ENCODE measurements at regions not wholly inside any gene's neighbourhood (a gene's known extent, or its start where the extent isn't known, plus 50 kb on each side); places are given as distances from the start of the nearest gene placed in this dataset.
"Not testable (repeated sequence)": the region's sequence is repeated elsewhere in the genome, so short reads cannot be mapped to it uniquely, and the experiment has no call there.

DNA sequence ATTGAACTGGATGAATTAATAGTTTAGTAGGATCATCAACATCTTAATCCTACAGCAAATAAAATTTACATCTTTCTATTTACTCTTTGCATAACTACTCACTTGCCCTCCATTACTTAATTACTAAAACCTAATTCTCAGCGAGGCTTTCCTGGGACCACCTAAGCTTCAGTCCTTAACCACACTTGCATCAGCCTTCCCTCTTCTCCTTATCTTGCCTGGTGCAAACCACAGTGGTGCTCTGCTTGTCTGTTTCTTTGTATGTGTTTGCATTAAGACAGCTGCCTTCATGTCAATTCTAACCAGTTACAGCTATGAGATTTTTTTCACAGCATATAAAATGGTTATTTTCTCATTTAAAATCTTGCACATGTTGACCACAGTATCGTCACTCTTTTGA is 72.6 kb upstream of the ZNF92 start:
- H3K36me3 ChIP-seq (ENCODE audit: insufficient read depth, low read length, poor library complexity, severe bottlenecking): no peaks in the 10 kb centered on the region
- intact Hi-C loops (cut with micrococcal nuclease; ENCODE audit: unreplicated experiment): no loop called here
- no TSS peak for BruUV-seq (replicated peaks)
- H3K27me3 ChIP-seq (replicated peaks; ENCODE audit: insufficient read depth, low read depth, low read length, poor library complexity): no peaks in the 10 kb centered on the region
- no peak for DNase-seq (ENCODE audit: low spot score)
- H3K4me1 ChIP-seq (ENCODE audit: insufficient read depth, low read length, poor library complexity, severe bottlenecking): no peaks in the 10 kb centered on the region
- CTCF ChIA-PET: no interaction called here
- TF ChIP-seq EZH2 (IDR thresholded peaks at IDR 0.05; ENCODE audit: borderline replicate concordance, low read depth, low read length, poor library complexity, severe bottlenecking): no peak
- TF ChIP-seq, protein P1, sequence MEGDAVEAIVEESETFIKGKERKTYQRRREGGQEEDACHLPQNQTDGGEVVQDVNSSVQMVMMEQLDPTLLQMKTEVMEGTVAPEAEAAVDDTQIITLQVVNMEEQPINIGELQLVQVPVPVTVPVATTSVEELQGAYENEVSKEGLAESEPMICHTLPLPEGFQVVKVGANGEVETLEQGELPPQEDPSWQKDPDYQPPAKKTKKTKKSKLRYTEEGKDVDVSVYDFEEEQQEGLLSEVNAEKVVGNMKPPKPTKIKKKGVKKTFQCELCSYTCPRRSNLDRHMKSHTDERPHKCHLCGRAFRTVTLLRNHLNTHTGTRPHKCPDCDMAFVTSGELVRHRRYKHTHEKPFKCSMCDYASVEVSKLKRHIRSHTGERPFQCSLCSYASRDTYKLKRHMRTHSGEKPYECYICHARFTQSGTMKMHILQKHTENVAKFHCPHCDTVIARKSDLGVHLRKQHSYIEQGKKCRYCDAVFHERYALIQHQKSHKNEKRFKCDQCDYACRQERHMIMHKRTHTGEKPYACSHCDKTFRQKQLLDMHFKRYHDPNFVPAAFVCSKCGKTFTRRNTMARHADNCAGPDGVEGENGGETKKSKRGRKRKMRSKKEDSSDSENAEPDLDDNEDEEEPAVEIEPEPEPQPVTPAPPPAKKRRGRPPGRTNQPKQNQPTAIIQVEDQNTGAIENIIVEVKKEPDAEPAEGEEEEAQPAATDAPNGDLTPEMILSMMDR (conservative IDR thresholded peaks at IDR 0.05; ENCODE audit: low read depth, low read length): no peak
- POLR2A ChIA-PET (ENCODE audit: low non-redundant PET): no interaction called here
- no peak overlapping the region for H3K4me3 ChIP-seq (ENCODE audit: low read depth, low read length, poor library complexity, severe bottlenecking)
- no peaks in the 10 kb centered on the region for H3K9me3 ChIP-seq (ENCODE audit: low read depth, low read length, poor library complexity, severe bottlenecking)
- H3K27ac ChIP-seq (ENCODE audit: low read depth, low read length, poor library complexity, severe bottlenecking): no peak overlapping the region

DNA sequence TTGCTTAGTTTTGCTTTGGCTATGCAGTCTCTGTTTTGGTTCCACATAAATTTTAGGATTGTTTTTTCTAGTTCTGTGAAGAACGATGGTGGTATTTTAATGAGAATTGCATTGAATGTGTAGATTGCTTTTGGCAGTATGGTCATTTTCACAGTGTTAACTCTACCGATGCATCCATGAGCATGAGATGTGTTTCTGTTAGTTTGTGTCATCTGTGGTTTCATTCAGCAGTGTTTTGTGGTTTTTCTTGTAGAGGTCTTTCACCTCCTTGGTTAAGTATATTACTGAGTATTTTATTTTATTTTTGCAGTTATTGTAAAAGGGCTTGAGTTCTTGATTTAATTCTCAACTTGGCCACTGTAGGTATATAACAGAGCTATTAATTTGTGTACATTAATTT is 78.2 kb upstream of the ZNF92 start:
- DNase-seq (ENCODE audit: low spot score): no peak
- intact Hi-C loops (cut with micrococcal nuclease; ENCODE audit: unreplicated experiment): no loop called here
- no TSS peak for BruUV-seq (replicated peaks)
- Histone ChIP-seq H3K36me3 (ENCODE audit: insufficient read depth, low read length, poor library complexity, severe bottlenecking) (no peaks in the 10 kb centered on the region), H3K27ac (ENCODE audit: low read depth, low read length, poor library complexity, severe bottlenecking) (no peak overlapping the region), H3K9me3 (ENCODE audit: low read depth, low read length, poor library complexity, severe bottlenecking) (no peaks in the 10 kb centered on the region), H3K4me3 (ENCODE audit: low read depth, low read length, poor library complexity, severe bottlenecking) (no peak overlapping the region), H3K4me1 (ENCODE audit: insufficient read depth, low read length, poor library complexity, severe bottlenecking) (no peaks in the 10 kb centered on the region), H3K27me3 (replicated peaks; ENCODE audit: insufficient read depth, low read depth, low read length, poor library complexity) (no peaks in the 10 kb centered on the region)
- POLR2A ChIA-PET (ENCODE audit: low non-redundant PET): no interaction called here
- CTCF ChIA-PET: no interaction called here
- TF ChIP-seq EZH2 (IDR thresholded peaks at IDR 0.05; ENCODE audit: borderline replicate concordance, low read depth, low read length, poor library complexity, severe bottlenecking): no peak
- TF ChIP-seq, protein P1 (conservative IDR thresholded peaks at IDR 0.05; ENCODE audit: low read depth, low read length): no peak

DNA sequence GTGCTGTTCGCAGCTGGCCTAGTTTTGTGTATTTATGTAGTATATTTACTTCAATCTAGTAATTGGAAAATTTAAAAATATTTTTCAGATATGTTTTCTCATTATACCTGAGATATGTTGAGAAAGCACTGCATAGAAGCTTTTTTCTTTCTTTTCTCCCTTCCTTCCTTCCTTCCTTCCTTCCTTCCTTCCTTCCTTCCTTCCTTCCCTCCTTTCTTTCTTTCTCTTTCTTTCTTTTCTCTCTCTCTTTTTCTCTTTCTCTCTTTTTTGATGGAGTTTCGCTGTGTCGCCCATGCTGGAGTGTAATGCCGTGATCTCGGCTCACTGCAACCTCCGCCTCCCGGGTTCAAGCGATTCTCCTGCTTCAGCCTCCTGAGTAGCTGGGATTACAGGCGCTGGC is 83.3 kb upstream of the ZNF92 start:
- DNase-seq (ENCODE audit: low spot score); H3K4me1 ChIP-seq (ENCODE audit: insufficient read depth, low read length, poor library complexity, severe bottlenecking); BruUV-seq (replicated peaks); CTCF ChIA-PET; H3K27ac ChIP-seq (ENCODE audit: low read depth, low read length, poor library complexity, severe bottlenecking); POLR2A ChIA-PET (ENCODE audit: low non-redundant PET); H3K4me3 ChIP-seq (ENCODE audit: low read depth, low read length, poor library complexity, severe bottlenecking); H3K9me3 ChIP-seq (ENCODE audit: low read depth, low read length, poor library complexity, severe bottlenecking); H3K36me3 ChIP-seq (ENCODE audit: insufficient read depth, low read length, poor library complexity, severe bottlenecking); H3K27me3 ChIP-seq (replicated peaks; ENCODE audit: insufficient read depth, low read depth, low read length, poor library complexity); intact Hi-C loops (cut with micrococcal nuclease; ENCODE audit: unreplicated experiment): not testable (repeated sequence)

DNA sequence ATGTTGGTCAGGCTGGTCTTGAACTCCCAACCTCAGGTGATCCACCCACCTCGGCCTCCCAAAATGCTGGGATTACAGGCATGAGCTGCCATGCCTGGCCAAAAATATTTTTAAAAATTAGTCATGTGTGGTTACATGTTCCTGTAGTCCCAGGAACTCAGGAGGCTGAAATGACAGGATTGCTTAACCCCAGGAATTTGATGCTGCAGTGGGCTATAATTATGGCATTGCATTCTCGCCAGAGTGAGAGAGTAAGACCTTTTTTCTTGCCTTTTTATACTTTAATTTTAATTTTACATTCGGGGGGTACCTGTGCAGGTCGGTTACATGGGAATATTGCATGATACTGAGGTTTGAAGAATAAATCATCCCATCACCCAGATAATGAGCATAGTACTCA is 86.6 kb upstream of the ZNF92 start:
- Histone ChIP-seq H3K9me3 (ENCODE audit: low read depth, low read length, poor library complexity, severe bottlenecking) (no peaks in the 10 kb centered on the region), H3K27me3 (replicated peaks; ENCODE audit: insufficient read depth, low read depth, low read length, poor library complexity) (no peaks in the 10 kb centered on the region), H3K4me3 (ENCODE audit: low read depth, low read length, poor library complexity, severe bottlenecking) (no peak overlapping the region), H3K36me3 (ENCODE audit: insufficient read depth, low read length, poor library complexity, severe bottlenecking) (no peaks in the 10 kb centered on the region), H3K27ac (ENCODE audit: low read depth, low read length, poor library complexity, severe bottlenecking) (no peak overlapping the region), H3K4me1 (ENCODE audit: insufficient read depth, low read length, poor library complexity, severe bottlenecking) (no peaks in the 10 kb centered on the region)
- ChIA-PET POLR2A (ENCODE audit: low non-redundant PET) (no interaction called here), CTCF (no interaction called here)
- intact Hi-C loops (cut with micrococcal nuclease; ENCODE audit: unreplicated experiment): no loop called here
- DNase-seq (ENCODE audit: low spot score): no peak
- TF ChIP-seq, protein P1 (conservative IDR thresholded peaks at IDR 0.05; ENCODE audit: low read depth, low read length): no peak
- TF ChIP-seq EZH2 (IDR thresholded peaks at IDR 0.05; ENCODE audit: borderline replicate concordance, low read depth, low read length, poor library complexity, severe bottlenecking): no peak
- BruUV-seq (replicated peaks): no TSS peak

All from A673 (cell line).